ENCODE measurements at regions not wholly inside any gene's neighbourhood (a gene's known extent, or its start where the extent isn't known, plus 50 kb on each side); places are given as distances from the start of the nearest gene placed in this dataset.

DNA sequence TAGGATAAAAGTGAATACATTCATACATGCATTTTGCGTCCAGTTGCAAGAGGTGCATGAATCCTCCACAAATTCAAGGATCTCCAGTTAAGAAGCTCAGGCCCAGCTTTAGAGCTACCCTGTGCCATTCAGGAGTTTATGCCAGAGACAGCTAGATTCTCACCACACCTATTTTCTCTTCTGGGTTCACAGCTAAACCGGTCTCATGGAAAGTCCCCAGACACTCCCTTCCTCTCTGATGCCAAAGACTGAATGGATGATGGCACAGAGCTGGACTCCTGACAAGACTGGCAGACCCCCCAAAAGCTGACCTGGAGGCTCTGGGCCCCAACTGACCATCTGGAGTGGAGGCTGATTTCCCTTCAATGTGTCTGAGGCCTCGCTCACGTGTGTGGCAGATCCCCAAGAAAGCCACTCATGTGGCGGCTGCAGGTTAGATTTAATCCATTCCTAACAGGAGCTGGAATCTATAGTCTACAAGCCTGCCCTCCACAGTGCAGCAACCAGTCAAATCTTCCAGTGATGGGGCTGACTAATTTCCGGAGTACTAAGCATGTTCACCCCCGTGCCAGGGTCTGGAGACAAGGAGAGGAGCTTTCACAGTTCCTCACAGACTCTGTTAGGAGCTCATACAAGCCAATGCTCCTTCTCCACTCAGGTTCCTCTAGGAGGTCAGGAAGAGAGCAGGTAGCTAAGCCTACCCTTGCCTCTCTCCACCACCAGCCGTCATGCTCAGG, 257.1 kb downstream of the BCL11A start:
- no peak for TF ChIP-seq CTCF (IDR thresholded peaks at IDR 0.05; ENCODE audit: insufficient read depth, low read length)
- H3K4me3 ChIP-seq (ENCODE audit: low read depth, low read length): no peak overlapping the region
- DNase-seq (ENCODE audit: low read depth): no peak

DNA sequence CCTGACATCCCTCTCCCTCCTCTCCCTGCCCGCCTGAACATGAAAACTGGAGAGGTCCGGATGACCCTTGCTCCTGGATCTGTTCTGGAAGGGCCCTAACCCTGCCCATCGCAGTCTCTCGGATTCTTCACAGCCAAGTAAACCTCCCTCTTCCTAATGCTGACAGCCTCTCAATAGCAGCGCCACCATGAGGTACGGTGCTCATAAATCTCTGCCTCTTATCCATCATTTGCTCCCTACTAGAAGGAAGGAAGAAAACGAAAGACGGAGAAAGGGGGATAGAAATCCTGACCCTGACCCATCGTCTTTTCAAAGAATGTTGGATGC, 257.9 kb downstream of the BCL11A start:
- no peak overlapping the region for H3K4me3 ChIP-seq (ENCODE audit: low read depth, low read length)
- DNase-seq (ENCODE audit: low read depth): no peak
- no peak for TF ChIP-seq CTCF (IDR thresholded peaks at IDR 0.05; ENCODE audit: insufficient read depth, low read length)

DNA sequence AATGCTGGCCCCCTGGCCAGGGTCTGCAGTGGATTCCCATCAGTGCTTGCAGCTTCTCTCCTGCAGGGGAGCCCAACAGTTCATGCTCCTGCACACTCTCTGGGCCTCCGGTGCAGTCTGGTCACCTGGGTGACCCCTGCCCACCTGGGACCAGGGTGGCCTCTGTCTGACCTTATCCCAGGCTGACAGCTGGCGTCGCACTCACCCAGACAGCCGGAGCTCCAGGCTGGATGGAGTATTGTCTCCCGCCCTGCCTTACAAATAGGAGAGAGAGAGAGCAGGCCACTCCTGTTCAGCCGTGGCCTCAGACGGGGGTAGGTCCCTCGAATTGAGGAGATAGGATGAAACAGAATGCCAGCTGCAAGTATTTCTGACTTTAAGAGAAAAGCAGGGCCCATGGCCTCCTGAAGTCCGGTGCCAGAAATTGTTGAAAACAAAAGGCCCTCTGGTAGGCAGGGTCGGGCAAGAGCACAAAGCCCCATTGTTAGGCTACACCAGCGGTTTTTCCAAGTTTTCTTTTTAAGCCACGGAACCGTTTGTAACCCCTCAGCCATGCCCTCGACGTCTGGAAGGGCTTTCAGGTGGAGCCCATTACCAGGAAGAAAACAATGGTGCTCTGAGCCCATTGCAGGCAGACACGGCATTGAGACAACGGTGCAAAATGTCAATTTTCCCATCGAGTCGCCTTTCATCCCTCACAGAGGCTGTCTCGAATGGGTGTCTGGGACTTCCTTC, 258.4 kb downstream of the BCL11A start:
- no peak for DNase-seq (ENCODE audit: low read depth)
- no peak for TF ChIP-seq CTCF (IDR thresholded peaks at IDR 0.05; ENCODE audit: insufficient read depth, low read length)
- H3K4me3 ChIP-seq (ENCODE audit: low read depth, low read length): no peak overlapping the region

- no peak overlapping the region for H3K4me3 ChIP-seq (ENCODE audit: low read depth, low read length)
- DNase-seq (ENCODE audit: low read depth): no peak
- no peak for TF ChIP-seq CTCF (IDR thresholded peaks at IDR 0.05; ENCODE audit: insufficient read depth, low read length)
Measured at GRCh38 chr2:60292242-60292641, 261.2 kb downstream of the BCL11A start.

GRCh38 chr2:60290509-60290908, 262.9 kb downstream of the BCL11A start:
- TF ChIP-seq CTCF (IDR thresholded peaks at IDR 0.05; ENCODE audit: insufficient read depth, low read length): no peak
- no peak overlapping the region for H3K4me3 ChIP-seq (ENCODE audit: low read depth, low read length)
- DNase-seq (ENCODE audit: low read depth): no peak

- no peak overlapping the region for H3K4me3 ChIP-seq (ENCODE audit: low read depth, low read length)
- no peak for DNase-seq (ENCODE audit: low read depth)
- TF ChIP-seq CTCF (IDR thresholded peaks at IDR 0.05; ENCODE audit: insufficient read depth, low read length): no peak
Measured at GRCh38 chr2:60285626-60286316, 267.7 kb downstream of the BCL11A start.

All from fibroblast of the aortic adventitia (primary cell).